UCSD-AML1 (cell line): ENCODE measurements at regions not wholly inside any gene's neighbourhood (a gene's known extent, or its start where the extent isn't known, plus 50 kb on each side); places are given as distances from the start of the nearest gene placed in this dataset.
"Not testable (repeated sequence)": the region's sequence is repeated elsewhere in the genome, so short reads cannot be mapped to it uniquely, and the experiment has no call there.

Experiments
- DNase-seq: peaks from one replicate; lab custom pipeline; 2025; ENCODE audit not compliant: unreplicated experiment; lab: John Stamatoyannopoulos, UW

DNA sequence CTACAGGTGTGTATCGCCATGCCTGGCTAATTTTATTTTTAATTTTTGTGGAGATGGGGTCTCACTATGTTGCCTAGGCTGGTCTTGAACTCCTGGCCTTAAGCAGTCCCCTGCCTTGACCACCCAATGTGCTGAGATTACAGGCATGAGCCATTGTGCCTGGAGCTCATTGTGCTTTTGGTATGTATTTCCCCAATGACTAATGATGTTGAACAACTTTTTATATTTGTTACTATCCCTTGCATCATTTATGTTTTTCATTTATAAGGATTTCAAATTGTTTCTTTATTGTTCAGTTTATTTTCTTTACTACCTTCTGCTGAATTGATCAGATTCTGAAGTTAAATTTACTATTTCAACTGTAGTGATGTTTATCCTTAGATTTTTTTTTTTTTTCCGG, 199.7 kb downstream of the CEP135 start:
- no peak for DNase-seq

DNA sequence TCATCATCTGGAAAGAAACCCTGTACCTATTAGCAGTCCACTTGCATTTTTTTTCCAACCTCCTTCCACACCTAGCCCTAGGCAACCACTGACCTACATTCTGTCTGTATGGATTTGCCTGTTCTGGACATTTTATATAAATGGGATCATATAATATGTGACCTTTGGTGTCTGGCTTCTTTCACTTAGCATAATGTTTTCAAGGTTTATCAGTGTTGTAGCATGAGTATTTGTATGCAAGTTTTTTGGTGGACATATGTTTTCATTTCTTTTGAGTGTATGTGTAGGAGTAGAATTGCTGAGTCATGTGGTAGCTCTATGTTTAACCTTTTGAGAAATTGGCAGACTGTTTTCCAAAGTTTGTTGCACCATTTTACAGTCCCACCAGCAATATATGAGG, 198.6 kb downstream of the CEP135 start:
- DNase-seq = no peak

- DNase-seq = no peak
Observed at GRCh38 chr4:56146956-56147355, 198.2 kb downstream of the CEP135 start.

DNA sequence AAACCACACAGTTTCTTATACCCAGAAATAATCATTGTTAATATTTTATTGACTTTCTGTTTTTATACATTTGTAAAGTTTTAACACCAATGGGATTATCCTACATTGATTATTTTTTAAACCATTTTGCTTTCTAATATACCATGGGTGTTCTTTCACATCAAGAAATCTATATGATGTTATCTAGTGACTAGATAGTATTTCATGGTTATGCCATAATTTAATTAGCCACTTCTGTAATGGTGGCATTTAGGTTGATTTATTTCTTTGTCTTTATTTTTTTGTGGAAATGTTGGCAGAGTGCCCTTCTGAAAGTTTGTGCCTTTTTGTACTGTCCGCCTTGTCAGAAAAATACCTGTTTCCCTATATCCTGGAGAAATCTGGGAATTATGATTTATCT, 193.3 kb downstream of the CEP135 start:
- no peak for DNase-seq

- DNase-seq = no peak
Observed at GRCh38 chr4:56139241-56139827, 190.6 kb downstream of the CEP135 start.

- not testable (repeated sequence) for DNase-seq
Observed at GRCh38 chr4:56134834-56135233, 186.1 kb downstream of the CEP135 start.

DNA sequence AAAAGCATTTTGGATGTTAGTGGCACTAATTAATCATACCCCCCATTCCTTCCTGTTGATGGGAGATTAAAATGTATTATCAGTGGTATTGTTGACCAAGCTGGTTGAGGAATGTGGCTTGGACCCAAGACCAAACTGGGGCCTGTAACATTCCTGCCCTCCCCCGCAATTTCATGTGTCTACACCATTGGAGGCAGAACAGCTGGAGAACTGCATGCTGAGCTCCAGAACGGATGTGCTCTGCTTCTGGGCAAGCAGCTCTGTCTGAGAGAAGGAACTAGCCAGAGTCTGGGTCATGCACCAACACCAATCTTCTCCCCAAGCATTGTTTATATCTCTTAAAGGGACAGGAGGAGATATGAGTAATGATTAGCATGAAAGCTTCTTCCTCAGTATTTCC, 185.5 kb downstream of the CEP135 start:
- DNase-seq = peak; percentile 28

- no peak for DNase-seq
Observed at GRCh38 chr4:56132835-56133234, 184.1 kb downstream of the CEP135 start.

DNA sequence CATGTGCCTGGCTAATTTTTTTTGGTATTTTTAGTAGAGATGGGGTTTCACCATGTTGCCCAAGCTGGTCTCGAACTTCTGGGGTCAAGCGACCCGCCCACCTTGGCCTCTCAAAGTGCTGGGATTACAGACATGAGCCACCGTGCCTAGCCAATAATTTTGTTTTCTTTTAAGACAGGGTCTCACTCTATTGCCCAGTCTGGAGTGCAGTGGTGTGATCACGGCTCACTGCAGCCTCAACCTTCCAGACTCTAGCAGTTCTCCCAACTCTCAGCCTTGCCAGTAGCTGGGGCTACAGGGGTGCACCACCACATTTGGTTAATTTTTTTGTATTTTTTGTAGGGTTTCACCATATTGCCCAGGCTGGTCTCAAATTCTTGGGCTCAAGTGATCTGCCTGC, 183.4 kb downstream of the CEP135 start:
- not testable (repeated sequence) for DNase-seq

- DNase-seq = no peak
Observed at GRCh38 chr4:56130606-56131155, 181.9 kb downstream of the CEP135 start.

DNA sequence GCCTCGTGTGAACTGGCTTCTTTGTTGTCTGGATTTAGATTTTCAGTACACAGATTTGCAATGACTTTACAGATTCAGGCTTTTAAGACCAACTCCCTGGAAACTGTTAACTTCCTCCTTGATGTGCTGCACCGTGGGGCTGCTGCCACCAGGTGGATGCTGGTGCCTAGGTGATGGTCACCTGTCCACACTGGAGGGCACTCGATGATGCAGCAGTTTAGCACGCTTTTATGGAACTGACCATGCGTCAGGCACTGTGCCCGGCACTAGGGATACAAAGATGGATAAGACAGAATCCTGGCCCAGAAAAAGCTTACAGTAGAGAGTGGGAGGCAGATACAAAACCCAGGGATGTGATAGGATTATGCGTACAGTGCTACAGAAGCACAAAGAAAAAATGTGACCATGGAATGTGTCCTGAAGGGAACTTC, 180.7 kb downstream of the CEP135 start:
- DNase-seq = peak; percentile 13

- DNase-seq = no peak
Observed at GRCh38 chr4:56128213-56128612, 179.5 kb downstream of the CEP135 start.

DNA sequence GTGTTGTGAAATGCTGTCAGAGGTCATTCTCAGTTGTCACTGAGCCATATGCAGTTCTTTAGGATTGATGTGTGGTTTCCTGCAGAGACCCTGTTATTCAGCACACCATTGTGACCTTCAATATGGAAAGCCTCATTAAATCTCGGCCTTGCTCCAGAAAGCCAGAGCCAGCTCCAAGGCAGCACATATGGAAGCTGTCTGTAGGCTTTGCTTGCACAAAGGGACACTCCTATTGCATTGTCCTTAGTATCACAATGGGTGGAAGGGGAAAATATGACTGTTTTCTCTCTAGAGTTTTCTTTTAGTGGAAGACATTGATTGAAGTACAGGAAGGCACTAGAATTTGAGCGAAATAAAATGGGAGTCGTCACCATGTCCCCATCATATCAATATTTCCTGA, 179.0 kb downstream of the CEP135 start:
- DNase-seq = no peak

DNA sequence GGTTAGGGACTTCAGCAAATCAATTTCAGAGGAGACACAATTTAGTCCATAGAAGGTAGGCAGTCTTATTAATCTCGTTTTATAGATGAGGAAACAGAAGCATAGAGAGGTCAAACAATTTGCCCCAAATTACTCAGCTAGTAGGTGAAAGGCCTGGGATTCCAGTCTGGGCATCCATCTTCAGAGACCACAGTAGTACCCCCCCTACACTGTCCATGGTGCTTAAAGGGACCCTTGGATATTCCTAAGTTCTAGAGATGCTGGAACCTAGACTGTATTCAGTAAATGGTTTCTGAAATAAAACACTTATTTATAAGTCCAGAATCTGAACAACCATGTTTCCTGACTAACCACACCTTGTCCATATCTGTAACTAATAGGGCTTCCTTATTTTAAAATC, 174.8 kb downstream of the CEP135 start:
- no peak for DNase-seq

DNA sequence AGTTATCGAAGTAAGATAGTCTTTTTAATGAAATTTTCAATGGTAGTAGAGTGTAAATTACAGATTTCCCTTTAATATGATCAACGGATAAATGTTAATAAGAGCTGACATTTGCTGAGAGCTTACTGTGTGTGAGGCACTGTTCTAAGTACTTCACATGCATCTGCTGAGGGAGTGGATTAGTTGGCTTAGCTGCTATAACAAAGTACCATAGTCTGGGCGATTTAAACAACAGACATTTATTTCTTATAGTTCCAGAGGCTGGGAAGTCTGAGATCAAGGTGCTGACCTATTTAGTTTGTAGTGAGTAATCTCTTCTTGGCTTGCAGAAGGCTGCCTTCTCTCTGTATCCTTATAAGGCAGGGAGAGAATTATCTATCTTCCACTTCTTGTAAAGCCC, 174.3 kb downstream of the CEP135 start:
- DNase-seq = no peak

- DNase-seq = no peak
Observed at GRCh38 chr4:56118845-56119244, 170.1 kb downstream of the CEP135 start.

DNA sequence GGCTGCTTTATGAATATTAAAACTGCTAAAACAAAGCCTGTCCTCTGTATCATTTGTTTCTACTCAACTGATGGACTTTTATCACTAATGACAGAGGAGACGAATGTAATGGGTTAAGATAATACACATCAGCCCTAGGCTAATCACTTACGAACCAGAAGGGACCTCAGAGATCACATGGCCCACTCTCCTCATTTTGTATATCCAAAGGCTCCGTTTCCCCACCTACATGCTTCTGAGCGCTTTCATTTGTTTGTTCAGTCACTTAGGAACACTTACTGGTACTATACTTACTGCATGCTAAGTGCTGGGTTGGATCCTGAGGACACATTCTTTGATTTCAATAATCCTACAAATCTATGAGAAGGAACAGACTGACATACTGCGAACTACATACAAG, 169.3 kb downstream of the CEP135 start:
- no peak for DNase-seq

- DNase-seq = no peak
Observed at GRCh38 chr4:56115898-56116297, 167.2 kb downstream of the CEP135 start.

GRCh38 chr4:56112377-56112776, 163.6 kb downstream of the CEP135 start:
- no peak for DNase-seq

- no peak for DNase-seq
Observed at GRCh38 chr4:56106180-56107147, 157.7 kb downstream of the CEP135 start.

- no peak for DNase-seq
Observed at GRCh38 chr4:56104188-56104587, 155.4 kb downstream of the CEP135 start.

DNA sequence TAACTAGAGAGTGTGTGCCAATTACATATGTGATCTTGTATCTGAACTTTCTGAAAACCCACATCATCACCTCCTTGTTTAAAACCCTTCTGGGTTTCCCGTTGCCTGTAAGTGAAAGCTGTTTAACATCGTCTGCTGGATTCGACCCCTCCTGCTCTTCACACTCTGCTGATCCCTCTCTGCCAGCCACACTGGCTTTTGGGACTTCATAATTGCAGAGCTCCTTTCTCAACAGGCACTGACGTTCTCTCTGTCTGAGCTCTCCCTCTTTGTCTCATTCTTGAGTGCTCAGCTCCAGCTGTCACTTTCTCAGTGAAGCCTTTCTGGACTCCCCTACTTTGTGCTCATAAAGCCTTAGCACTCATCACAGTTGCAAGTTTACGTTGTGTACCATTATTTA, 153.9 kb downstream of the CEP135 start:
- no peak for DNase-seq
